Smooth muscle cell (in vitro differentiated cells): ENCODE measurements at regions not wholly inside any gene's neighbourhood (a gene's known extent, or its start where the extent isn't known, plus 50 kb on each side); places are given as distances from the start of the nearest gene placed in this dataset.

Source experiments
- DNase-seq: peaks from one replicate; lab custom pipeline; 2025; ENCODE audit not compliant: unreplicated experiment; lab: John Stamatoyannopoulos, UW
- H2AFZ ChIP-seq: fragments of 200-600 bp; sonication (generic); 2 replicates; pipeline ENCODE4 v1.6.0; 2016; ENCODE audit warnings: antibody characterized with exemption, low read depth, mild to moderate bottlenecking
- H3F3A ChIP-seq: fragments of 200-600 bp; sonication (generic); 2 replicates; pipeline ENCODE4 v1.6.0; 2017; ENCODE audit warnings: antibody characterized with exemption, low read depth
- H3K27ac ChIP-seq: fragments of 200-600 bp; sonication (generic); 2 replicates; pipeline ENCODE4 v1.5.1; 2016; ENCODE audit warnings: low read depth, mild to moderate bottlenecking
- H3K27me3 ChIP-seq: fragments of 200-600 bp; sonication (generic); 2 replicates; pipeline ENCODE4 v1.6.1; 2016; ENCODE audit warnings: low read depth, mild to moderate bottlenecking
- H3K36me3 ChIP-seq: fragments of 200-600 bp; sonication (generic); 2 replicates; pipeline ENCODE4 v1.5.1; 2016; ENCODE audit warnings: low read depth
- H3K4me1 ChIP-seq: fragments of 200-600 bp; sonication (generic); 2 replicates; pipeline ENCODE4 v1.5.1; 2016; ENCODE audit warnings: low read depth
- H3K4me2 ChIP-seq: fragments of 200-600 bp; sonication (generic); 2 replicates; pipeline ENCODE4 v1.6.0; 2016; ENCODE audit warnings: mild to moderate bottlenecking
- H3K4me3 ChIP-seq: fragments of 200-600 bp; sonication (generic); 2 replicates; pipeline ENCODE4 v1.5.1; 2016; ENCODE audit warnings: mild to moderate bottlenecking
- H3K79me2 ChIP-seq: fragments of 200-600 bp; sonication (generic); 2 replicates; pipeline ENCODE4 v1.6.0; 2016; ENCODE audit warnings: low read depth, mild to moderate bottlenecking
- H3K9ac ChIP-seq: fragments of 200-600 bp; sonication (generic); 2 replicates; pipeline ENCODE4 v1.6.0; 2016; ENCODE audit warnings: low read depth
- H3K9me3 ChIP-seq: fragments of 200-600 bp; sonication (generic); replicated peaks from 2 replicates; pipeline ENCODE4 v1.5.1; 2016; ENCODE audit warnings: low read depth
- H4K20me1 ChIP-seq: fragments of 200-600 bp; sonication (generic); 2 replicates; pipeline ENCODE4 v1.6.0; 2016; ENCODE audit warnings: low read depth
- WGBS: methylation state at CpG from one replicate; pipeline ENCODE4 v1.1.7; 2016; ENCODE audit warnings: low lambda C conversion rate; 5-methylcytosine and 5-hydroxymethylcytosine counted together
- TF ChIP-seq, protein P1 (sequence below): fragments of 200-600 bp; sonication (generic); IDR thresholded peaks from 2 replicates; pipeline ENCODE4 v1.5.1; 2017; ENCODE audit warnings: borderline replicate concordance, mild to moderate bottlenecking, antibody characterized with exemption; ENCODE audit not compliant: insufficient read depth, poor library complexity, severe bottlenecking

DNA sequence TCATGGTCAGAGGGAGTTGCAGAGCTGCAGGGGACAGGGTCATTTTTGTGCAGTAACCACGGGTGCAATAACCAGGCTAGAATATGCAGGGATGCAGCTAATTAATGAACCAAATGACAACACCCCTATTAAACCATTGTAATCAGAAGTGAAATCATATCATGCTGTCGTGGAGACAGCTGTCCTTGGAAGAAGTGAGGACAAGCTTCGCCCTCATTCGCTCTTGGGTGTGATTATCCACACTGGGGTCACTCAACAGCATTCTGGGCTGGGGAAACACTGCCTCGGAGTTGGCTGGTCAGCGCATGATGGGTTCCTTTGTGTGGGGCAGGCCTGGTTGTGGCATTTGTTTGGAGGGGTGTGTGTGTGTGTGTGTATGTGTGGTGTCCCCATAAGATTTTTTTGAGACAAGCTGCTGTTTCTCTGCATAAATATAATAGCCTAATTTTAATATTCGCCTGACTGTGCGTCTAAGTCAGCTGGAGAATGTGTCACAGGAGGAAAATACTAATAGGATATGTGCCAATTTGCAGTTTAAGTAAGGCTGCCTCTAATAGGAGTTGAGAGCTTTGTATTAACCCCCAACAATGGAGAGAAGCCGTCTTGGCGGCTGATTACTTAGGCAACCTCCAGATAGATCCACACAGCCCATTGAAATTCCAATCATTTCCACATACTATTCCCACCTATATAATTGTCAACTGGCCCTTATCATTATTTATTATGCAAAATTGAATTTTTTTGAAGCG is 149.4 kb downstream of the DNAJB6 start:
- Histone ChIP-seq H3K27me3 (no peaks in the 10 kb centered on the region), H3K4me2 (no peak overlapping the region), H2AFZ (no peak overlapping the region), H3K36me3 (no peaks in the 10 kb centered on the region), H3K9ac (no peak overlapping the region), H3K9me3 (no peaks in the 10 kb centered on the region), H3F3A (no peaks in the 10 kb centered on the region), H3K4me3 (no peak overlapping the region), H3K4me1 (no peaks in the 10 kb centered on the region), H3K79me2 (no peaks in the 10 kb centered on the region), H4K20me1 (no peaks in the 10 kb centered on the region), H3K27ac (no peak overlapping the region)
- DNase-seq, result no peak
- WGBS, result 89% methylated on average over 11 of the region's 11 CpGs
- TF ChIP-seq, protein P1, sequence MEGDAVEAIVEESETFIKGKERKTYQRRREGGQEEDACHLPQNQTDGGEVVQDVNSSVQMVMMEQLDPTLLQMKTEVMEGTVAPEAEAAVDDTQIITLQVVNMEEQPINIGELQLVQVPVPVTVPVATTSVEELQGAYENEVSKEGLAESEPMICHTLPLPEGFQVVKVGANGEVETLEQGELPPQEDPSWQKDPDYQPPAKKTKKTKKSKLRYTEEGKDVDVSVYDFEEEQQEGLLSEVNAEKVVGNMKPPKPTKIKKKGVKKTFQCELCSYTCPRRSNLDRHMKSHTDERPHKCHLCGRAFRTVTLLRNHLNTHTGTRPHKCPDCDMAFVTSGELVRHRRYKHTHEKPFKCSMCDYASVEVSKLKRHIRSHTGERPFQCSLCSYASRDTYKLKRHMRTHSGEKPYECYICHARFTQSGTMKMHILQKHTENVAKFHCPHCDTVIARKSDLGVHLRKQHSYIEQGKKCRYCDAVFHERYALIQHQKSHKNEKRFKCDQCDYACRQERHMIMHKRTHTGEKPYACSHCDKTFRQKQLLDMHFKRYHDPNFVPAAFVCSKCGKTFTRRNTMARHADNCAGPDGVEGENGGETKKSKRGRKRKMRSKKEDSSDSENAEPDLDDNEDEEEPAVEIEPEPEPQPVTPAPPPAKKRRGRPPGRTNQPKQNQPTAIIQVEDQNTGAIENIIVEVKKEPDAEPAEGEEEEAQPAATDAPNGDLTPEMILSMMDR, result no peak

DNA sequence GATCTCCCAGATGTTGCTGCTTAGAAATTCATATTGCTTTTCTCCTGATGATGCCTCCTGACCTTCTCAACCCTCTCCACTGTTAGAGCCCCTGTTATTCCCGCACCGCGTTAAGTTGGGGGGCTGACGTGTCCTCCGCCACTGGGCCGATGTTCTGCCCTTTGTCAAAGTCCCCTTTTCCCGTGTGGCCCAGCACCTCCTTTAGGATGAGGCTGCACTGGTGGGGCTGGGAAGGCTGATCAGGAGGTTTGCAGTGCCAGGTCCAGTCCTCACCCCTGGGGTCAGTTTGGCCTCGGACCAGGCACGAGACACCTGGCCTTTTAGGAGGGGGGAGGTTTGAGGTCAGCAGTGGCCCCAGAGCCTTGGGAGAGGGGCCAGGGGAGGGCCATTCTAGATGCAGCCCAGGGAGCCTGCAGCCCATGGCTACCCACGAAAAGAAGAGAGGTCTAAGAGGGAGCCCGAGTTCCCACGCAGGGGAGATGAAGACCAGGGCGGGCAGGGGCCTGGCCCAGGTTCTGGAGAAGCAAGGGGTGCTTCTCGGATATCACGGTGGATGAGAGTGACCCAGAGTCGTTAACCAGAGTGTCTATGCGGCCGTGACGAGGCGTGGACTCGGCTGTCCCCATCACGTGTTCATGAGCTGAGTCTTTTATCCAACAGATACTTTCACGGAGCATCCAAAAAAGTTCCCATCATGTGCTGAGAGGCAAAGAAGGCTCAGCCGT is 150.4 kb downstream of the DNAJB6 start:
- Histone ChIP-seq H3K36me3 (no peaks in the 10 kb centered on the region), H3K79me2 (no peaks in the 10 kb centered on the region), H3K27ac (no peak overlapping the region), H3K27me3 (no peaks in the 10 kb centered on the region), H3K4me1 (no peaks in the 10 kb centered on the region), H2AFZ (no peak overlapping the region), H4K20me1 (no peaks in the 10 kb centered on the region), H3K9me3 (no peaks in the 10 kb centered on the region), H3F3A (no peaks in the 10 kb centered on the region), H3K4me2 (no peak overlapping the region), H3K4me3 (no peak overlapping the region), H3K9ac (no peak overlapping the region)
- TF ChIP-seq, protein P1, result no peak
- WGBS, result 90% methylated on average over 24 of the region's 24 CpGs
- DNase-seq, result no peak

DNA sequence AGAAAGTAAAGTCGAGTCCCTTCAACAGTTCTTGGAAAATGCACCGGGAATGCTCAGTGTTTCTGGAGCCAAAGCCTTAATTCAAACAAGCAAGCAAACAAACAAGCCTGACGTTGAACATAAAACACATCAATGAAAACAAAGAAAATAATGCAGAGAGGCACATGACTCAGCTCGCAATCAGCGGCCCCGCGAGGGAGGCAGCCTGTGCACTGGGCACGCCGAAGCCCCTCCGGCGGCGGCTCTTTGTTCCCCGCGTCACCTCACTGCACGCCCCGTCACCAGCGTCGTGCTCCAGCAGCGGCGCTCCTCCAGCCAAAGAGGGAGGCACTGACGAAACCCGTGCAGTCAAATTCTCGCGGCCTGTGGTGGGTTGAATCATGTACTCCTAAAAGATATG is 151.5 kb downstream of the DNAJB6 start:
- Histone ChIP-seq H4K20me1 (no peaks in the 10 kb centered on the region), H3K27ac (no peak overlapping the region), H3K36me3 (no peaks in the 10 kb centered on the region), H3K27me3 (peaks cover 5% of the 10 kb centered on the region), H3K9me3 (no peaks in the 10 kb centered on the region), H3K9ac (no peak overlapping the region), H2AFZ (no peak overlapping the region), H3K4me2 (no peak overlapping the region), H3K4me1 (no peaks in the 10 kb centered on the region), H3K4me3 (no peak overlapping the region), H3K79me2 (no peaks in the 10 kb centered on the region), H3F3A (no peaks in the 10 kb centered on the region)
- no peak for DNase-seq
- WGBS, result 91% methylated on average over 24 of the region's 24 CpGs
- TF ChIP-seq, protein P1, result no peak

DNA sequence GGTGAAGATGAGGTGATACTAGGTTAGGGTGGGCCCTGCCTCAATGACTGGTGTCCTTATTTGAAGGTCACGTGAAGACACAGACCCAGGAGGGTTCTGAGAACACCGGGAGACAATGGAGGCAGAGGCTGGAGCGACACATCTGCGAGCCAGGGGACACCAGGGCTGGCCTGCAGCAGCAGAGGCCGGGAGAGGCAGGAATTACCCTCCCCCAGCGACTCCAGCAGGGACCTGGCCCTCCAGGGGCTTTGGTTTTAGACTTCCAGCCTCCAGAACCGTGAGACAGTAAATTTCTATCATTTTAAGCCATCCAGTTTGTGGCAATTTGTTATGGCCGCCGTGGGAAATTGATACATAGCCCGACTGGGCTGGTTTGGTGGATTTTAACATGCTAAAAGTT is 152.2 kb downstream of the DNAJB6 start:
- no peaks in the 10 kb centered on the region for H3K4me1 ChIP-seq
- H2AFZ ChIP-seq, result no peak overlapping the region
- no peaks in the 10 kb centered on the region for H3K79me2 ChIP-seq
- no peak overlapping the region for H3K9ac ChIP-seq
- TF ChIP-seq, protein P1, result no peak
- H3K4me3 ChIP-seq, result no peak overlapping the region
- H3K4me2 ChIP-seq, result no peak overlapping the region
- H3K27ac ChIP-seq, result no peak overlapping the region
- no peak for DNase-seq
- H3K9me3 ChIP-seq, result no peaks in the 10 kb centered on the region
- no peaks in the 10 kb centered on the region for H3F3A ChIP-seq
- peaks cover 5% of the 10 kb centered on the region for H3K27me3 ChIP-seq
- H4K20me1 ChIP-seq, result no peaks in the 10 kb centered on the region
- no peaks in the 10 kb centered on the region for H3K36me3 ChIP-seq
- WGBS, result 91% methylated on average over 10 of the region's 10 CpGs
